Right hindlimb (tissue), 1 donor: ENCODE measurements at regions not wholly inside any gene's neighbourhood (a gene's known extent, or its start where the extent isn't known, plus 50 kb on each side); places are given as distances from the start of the nearest gene placed in this dataset.

Experiments used
- DNase-seq: peaks from one replicate; pipeline ENCODE4 v3.0.0-alpha.2; 2018

DNA sequence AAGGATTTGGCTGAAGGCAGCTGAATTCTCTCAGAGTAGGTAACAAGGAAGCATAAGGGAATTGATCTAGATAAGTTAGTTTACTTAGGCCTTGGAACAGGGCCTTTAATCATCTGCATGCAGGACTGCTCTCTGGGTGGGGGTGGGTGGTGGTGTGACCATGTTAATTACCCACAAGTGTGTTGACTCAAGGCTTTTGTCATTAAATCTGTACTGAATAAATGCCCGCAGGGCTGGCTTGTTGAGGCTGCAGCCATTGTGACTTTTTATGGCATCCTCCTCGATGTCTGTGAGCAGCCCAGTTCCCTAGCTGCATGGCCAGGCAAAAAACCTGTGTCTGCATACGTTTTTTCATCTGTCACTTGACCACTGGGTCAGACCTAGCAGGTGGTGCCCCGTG, 63.5 kb upstream of the ASCC3 start:
- no peak for DNase-seq

DNA sequence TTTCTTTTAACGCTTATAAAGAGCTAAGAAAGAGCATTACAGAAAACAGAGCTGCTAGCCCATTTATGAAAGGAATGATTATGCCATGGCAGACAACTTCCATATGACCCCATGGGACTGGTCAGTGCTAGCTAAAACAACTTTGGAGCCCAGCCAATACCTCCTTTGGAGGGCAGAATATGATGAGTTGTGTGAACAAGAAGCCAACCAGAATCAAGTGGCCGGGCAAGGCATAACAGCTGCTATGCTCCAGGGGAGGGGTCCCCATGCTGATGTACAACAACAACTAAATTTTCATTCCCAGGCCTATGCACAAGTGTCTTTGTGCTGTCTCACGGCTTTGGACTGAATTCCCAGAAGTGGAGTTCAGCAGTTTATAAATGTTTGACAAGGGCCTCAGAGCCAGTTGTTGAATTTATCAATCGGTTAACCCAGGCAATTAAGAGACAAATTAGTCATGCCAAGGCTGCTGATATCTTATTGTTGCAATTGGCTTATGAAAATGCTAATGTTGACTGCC, 65.0 kb upstream of the ASCC3 start:
- no peak for DNase-seq

DNA sequence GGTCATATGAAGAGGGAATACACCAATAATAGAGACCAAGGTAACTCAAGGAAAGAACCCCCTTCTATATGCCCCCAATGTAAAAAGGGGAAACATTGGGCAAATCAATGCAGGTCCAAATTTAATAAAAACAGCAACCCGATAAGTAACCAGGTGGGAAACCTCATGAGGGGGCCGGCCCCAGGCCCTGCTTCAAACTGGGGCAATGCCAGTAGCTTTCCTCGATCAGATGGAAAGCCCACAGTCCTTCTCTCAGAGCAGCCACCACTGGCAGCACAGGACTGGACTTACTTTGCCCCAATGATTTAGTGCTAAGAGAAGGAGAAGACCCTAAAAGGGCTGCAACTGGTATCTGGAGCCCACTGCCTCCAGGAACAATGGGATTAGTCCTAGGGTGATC, 65.6 kb upstream of the ASCC3 start:
- DNase-seq, result no peak

DNA sequence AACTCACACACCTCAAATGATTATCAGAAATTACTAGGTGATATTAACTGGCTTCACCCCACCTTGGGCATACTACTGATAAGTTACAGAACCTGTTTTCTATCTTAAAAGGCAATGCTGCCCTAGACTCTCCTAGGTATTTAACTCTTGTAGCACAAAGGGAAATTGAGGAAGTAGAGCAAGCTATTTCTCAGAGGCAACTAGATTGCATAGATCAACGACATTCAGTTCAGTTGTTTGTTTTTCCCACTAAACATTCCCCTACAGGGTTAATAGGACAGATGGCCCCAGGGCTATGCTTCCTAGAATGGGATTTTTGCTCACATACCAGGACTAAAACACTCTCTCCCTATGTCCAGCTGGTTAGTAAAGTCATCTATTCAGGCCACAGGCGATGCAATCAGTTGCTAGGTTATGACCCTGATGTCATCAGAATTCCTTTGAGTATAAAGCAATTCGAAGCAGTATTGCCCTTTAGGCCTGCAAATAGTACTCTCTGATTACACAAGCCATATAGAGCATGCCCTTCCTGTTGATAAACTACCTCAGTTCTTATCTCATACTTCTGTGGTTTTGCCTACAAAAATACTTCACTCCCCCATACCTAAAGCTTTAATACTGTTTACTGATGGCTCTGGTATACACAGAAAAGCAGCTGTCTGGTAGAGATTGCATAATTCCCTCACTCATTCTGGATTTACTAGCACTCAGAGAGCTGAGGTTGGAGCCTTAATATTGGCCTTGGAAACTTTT, 67.4 kb upstream of the ASCC3 start:
- DNase-seq, result no peak

DNA sequence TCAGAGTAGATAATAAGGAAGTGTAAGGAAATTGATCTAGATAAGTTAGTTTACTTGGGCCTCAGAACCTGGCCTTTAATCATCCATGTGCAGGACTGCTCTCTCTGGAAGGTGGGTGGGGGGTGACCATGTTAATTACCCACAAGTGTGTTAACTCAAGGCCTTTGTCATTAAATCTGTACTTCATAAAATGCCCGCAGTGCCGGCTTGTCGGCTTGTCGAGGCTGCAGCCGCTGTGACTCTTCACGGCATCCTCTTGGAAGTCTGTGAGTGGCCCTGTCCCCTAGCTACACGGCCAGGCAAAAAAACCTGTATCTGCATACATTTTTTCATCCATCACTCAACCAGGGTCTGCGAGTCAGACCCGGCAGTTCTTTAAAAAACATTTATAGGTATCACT, 70.9 kb upstream of the ASCC3 start:
- no peak for DNase-seq

DNA sequence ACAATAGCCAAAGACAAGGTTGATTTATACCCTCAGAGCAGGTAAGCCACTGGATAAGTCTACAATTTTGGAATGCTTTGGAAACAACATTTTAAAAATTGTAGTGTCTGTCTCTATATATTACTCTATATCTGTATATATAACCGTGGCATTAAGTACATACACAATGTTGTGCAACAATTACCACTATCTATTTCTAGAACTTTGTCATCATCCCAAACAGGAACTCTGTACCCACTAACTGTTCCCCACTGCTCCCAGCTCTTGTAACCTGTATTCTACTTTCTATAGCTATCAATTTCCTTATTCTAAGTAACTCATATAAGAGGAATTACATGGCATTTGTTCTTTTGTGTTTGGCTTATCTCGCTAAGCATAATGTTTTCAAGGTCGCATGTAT, 78.2 kb upstream of the ASCC3 start:
- DNase-seq, result no peak

DNA sequence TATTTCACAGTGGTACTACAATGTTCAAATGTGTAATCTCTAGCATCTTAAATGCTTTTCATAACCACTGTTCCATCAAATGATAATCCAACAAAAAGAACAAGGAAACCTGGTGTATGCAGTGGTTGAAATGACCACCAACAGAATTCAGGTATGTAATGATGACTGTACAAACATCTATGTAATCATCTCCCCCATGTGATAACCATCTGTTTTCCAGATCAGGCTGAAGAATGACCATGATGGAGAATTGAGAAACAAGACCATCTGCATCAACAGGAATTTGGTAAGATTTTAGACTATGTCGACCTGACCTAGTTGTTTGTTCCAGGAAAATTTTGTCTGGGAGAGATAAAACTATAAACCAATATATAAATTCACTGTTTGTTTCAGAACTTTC, 81.3 kb upstream of the ASCC3 start:
- no peak for DNase-seq

DNA sequence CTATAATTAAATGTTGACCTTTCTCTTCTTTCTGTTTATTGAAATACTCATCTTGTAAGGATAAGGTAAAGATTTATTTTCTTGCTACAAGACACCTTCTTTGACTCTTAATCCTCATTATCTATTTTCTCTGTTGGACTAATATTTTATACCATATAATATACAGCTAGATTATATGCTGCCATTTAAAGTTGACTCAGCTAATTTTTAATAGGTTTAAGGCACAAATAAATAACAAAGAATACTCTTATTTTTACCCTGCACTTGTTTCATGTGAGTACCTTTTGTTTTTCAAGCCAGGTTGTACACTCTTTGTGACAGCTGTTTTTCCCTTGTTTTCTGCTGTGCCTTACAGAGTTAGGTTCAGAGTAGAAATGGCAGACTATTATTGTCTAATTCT, 83.9 kb upstream of the ASCC3 start:
- DNase-seq, result no peak

DNA sequence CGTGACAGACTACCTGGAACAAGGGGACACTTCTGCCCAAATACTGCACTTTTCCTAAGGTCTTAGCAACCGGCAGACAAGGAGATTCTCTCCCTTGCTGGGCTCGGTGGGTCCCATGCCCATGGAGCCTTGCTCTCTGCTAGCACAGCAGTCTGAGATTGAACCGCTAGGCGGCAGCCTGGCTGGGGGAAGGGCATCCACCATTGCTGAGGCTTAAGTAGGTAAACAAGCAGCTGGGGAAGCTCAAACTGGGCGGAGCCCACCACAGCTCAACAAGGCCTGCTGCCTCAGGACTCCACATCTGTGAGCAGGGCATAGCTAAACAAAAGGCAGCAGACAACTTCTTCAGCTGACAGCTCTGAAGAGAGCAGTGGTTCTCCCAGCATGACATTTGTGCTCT, 87.8 kb upstream of the ASCC3 start:
- no peak for DNase-seq

DNA sequence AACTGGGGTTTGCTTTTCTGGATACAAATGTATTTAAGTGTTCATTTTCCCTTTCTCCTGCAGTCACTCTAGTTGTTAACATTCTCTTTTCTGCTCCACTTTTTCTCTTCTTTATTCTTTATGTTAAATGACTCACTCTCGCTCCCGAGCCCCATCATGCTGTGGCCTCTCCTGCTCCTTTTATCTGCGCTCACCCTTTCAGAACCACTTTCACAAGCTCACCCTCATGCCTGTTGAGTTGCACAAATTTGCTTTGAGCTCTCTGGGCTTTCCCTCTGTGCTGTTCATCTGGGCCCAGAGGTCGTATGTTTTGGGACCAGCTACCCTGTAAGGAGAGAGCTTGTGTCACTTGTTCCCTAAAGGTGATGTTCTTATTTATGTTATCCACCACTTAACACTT, 98.1 kb upstream of the ASCC3 start:
- DNase-seq, result no peak

DNA sequence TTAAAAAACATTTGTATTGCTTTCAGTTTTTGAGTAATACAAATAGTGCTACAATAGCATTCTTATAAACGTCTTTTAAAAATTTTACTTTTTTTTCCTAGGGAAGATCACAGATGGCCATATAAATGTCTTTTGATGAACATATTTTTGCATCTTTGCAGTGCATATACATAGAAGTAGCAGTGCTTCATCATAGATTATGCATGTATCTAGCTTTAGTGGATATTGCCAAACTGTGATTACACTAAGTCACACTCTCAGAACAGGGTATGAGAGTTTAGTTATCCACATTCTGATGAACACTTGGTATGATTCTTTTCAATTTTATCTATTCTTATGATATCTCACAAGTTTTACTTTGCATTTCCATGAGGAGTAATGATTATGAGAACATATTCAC, 99.8 kb upstream of the ASCC3 start:
- no peak for DNase-seq

DNA sequence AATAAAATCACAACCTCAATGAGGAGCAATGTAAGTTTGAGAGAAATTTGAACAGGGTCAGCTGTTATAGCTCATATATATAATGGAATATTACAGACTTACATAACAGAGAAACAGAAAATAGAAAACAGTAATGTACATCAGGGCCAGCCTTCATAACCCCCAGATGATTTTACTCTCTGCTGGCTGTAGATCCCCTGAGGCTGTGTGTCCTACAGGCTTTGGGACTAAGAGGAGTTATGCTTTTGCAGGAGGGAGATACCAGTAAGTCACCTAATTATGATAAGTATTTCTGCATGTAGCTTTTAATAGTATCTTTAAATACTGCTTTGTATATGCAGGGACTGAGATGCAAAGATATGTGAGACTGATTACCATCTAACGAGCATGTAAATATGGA, 105.8 kb upstream of the ASCC3 start:
- no peak for DNase-seq

DNA sequence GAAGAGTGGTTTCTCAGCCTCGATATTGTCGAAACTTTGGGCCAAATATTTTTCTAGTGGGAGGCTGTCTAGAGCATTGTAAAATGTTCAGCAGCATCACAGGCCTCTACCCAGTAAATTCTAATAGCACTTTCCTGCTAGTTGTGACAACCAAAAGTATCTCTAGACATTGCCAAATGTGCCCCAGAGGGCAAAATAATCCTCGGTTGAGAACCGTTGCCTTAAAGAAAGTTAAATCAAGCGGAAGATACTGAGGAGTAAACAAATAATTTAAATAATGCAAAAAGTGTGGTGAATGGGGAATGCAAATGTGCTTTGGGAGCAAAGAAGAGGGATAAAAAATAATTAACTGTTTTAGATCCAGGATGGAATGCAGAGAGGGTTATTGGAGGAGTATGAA, 106.4 kb upstream of the ASCC3 start:
- DNase-seq, result no peak

DNA sequence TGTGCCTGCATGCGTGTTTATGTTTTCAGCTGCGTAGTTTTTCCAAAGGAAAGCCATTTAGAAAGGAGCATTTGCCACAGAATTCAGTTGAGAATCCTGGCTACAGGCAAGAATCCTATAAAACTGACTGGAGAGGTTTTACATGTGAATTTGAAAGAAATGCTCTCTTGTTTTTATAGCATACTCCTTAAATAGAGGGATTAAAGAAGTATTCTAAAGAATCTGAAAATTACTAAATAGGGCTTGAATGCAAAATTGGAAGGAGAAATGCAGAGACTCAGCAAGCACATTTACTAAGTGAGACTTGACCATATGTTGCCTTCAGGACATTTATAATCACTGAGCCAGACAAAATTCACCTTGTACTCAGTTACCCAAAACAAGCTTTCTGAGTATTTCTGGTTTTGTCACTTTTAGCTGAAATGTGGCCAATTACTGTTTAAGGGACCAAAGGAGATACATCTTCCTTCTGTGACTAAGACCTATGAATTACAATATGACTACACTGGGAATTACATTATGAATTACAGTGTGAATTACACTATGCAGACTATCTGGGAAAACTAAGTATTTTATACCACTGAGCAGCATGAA, 107.4 kb upstream of the ASCC3 start:
- no peak for DNase-seq

DNA sequence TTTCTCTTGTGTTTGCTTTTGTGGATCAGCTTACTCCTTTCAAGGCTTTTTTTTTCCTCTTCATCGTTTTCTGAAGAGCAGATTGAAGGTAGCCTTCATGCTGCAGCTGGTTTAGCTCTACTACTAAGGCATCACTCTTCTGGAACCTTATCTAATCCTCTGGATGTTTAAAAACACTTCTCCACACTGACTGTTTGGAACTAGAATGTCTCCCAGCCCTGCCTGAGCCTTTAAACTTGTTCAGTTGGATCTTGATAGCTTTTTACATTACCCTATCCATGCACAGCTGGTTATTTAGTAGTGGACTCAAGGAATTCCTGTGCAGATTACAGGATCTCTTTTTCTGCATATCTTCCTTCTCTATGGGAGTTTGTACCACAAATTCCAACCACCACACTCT, 108.9 kb upstream of the ASCC3 start:
- no peak for DNase-seq

DNA sequence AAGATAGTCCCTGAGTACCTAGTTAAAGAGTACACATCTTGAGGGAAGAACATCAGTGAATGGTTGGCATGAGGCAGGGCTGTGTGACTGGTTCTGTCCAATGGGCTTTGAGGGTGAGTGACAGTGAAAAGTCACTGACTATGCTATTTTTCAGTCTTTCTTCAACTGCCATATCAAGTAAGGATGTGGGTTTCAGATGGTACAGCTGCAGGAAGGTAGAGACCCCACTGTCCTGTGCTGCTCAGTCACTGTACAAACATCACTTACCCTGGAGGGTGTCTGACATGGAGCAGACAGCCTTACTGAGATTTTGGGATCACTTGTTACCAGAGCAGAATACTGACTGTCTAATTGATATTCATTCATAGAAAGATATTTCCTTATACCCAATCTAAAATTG, 115.3 kb upstream of the ASCC3 start:
- no peak for DNase-seq

DNA sequence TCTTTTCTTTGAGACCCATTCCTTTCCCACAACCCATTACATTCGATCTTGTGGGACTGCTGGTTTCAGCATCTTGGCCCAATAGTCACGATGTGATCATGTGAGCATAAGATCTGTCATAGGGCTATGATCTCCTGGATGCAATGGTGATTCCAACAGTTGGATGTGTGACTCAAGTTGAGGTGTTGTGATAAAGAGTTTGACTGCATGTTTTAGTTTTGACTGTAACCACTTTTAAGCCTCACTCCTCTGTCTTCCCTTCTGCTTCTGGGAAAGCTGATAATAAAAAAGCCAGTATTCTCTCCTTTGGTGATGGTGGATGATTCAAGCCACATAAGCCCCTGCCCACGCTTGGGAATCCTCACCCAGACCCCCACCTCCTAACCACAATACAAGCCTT, 117.0 kb upstream of the ASCC3 start:
- DNase-seq, result no peak

DNA sequence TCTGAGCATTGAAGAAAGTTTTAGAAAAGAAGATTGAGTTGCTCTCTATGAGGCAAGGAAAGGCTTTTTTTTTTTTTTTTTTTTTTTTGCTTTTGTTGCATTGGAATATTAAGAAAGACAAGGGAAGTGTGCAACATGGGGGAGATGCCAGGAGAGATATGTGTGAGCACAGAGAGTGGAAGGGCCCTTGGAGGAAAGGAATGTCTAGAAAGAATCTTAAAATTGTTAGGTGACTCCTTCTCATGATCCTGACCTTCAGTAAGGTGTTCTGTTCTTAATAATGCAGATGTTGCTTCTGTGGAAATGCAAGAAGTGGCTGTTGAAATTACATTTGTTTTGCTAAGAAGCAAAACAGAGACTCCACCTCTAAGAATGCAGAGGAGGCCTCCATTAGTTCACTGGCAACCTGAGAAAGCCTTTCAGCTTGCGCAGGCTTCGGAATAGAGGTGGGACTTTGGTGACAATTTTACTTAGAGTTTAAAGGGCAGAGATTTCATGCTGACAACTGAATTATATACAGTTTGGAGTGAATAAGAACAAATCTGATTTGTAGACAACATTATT, 118.0 kb upstream of the ASCC3 start:
- DNase-seq, result no peak

DNA sequence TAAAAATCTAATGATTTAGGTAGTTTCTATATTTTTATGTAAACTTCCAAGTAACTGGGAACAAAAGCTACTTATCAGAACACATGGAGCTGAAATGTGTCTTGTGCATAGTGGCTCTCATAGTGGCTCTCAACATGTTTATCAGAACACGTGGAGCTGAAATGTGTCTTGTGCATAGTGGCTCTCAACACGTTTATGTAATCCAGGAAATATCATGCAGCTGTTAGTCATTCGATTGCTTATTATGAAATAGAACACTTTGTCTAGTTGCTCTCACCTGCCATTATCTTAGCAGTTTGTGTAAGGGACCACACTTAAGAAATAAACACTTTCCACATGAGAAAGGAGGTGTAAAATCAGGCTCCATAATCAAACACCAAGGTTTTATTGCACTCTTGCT, 119.2 kb upstream of the ASCC3 start:
- DNase-seq, result no peak

DNA sequence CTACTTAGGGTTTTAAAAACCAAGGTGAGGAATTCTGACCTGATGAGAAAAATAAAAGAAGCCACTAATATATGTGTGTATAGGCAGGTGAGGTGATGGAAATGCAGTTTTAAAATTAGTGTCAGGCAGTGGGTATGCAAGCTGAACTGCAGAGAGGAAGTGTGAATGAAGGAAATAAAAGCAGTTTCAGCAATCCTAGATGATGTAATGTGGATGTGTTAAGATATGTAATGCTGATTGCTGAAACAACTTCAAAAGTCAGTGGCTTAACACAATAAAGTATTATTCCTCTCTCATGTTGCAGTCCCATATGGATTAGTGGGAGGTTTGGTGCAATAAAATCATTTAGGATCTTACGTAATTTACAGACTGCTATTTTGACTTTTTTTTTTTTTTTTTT, 119.9 kb upstream of the ASCC3 start:
- no peak for DNase-seq

DNA sequence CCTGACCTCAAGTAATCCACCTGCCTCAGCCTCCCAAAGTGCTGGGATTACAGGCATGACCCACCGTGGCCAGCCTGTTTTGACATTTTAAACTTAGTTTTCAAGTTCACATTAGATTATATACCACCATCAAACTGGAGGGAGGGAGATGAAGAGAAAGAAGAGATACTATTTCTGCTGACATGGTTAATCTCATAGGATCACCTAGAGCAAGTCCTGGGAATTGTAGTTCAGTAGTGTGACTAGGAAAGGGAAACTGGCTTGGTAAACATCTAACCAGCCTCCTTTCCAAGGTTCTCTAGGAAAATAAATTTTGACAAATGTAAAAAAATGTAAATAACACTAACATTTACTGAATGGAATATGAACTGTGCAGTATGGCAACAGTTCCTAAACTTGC, 120.5 kb upstream of the ASCC3 start:
- no peak for DNase-seq

DNA sequence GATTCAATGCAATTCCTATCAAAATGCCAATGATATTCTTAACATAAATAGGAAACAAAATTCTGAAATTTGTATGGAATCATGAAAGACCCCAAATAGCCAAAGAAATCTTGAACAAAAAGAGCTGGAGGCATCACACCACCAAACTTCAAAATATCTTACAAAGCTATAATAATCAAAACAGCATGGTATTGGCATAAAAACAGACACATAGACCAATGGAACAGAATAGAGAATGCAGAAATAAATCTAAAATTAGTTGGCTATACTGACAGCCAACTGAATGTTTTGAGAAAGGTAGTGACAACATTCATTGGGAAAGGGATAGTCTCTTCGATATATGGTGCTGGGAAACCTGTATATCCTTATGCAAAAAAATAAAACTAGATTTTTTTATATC, 121.9 kb upstream of the ASCC3 start:
- DNase-seq, result no peak

DNA sequence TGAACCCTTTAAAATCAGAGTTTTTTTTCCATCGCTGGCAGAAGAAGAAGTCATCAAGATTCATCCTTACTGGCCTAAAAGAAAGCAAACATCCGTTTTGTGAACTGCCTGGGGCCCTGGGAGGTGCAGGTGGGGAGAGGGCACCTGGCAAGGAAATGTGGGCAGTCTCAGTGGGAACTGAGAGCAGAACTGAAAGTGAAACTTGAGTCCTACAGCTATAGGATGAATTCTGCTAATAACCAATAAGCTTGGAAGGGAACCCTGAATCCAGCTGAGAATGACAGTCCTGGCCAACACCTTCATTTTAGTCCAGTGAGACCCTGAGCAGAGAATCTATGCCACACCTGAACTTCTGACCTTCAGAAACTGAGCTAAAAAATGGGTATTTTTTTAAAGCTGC, 130.1 kb upstream of the ASCC3 start:
- DNase-seq, result no peak

DNA sequence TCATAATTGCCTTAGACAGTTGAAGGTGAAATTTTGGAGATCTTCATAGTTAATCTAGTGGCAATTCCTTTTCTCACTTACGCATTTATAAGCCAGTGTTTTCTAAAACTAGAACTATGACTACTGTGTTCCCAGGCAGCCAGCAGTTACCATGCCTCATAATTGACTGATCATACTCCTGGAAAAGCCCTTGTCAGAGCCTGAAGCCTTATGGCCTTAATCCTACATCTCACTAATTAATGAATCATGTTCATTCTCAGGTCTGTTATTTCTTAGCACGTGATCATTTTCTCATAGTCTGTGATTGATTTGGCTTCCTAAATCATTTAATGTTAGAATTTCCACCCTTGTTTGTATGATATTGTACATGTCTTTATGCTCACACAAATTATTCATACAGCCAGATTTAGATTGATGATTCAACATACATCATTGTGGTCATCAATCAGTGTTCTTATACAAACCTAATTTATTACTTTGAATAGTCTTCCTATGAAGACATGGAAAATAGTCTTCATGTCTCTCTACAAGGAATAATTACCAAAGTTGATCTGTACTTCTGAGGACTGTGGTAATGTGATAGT, 132.6 kb upstream of the ASCC3 start:
- DNase-seq, result no peak
